ENCODE measurements at regions not wholly inside any gene's neighbourhood (a gene's known extent, or its start where the extent isn't known, plus 50 kb on each side); places are given as distances from the start of the nearest gene placed in this dataset.

DNA sequence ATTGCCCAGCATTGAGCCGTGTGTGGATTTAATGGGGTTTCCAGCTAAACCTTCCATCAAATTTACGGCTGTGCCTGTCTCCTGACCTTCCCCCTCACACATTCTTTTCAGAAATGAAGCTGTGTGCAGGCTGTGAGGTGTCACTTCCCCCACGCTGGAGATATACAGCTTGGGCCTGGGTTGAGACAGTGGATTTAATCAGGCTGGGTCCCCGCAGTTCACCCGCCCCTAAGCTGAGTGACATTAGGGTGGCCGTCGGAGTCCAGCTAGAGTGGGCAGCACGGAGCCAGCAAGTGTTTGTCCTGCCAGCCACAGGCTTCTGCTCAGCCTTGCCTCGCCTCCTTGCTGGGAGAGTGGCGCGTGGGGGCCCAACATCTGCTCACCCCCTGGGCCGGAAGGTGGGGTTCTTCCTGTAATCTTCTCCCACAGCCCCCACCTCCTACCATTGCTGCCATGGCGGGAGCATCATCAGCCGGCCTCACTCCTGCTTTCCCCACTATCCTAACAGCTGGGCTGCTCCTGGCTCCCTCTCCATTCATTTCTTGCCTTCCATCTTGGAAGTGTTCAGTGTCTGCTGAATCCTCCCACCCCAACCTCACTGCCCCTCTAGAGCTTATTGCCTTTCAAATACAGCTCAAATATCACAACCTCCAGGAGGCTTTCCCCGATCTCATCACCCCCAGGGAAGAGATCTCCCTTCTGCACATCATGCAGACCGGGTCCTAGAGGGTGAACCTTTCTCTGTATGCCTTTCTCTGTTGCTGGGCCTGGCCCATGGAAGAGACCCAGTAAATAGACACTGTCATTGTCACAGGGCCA is 149.0 kb downstream of the GLI2 start:
- no peaks in the 10 kb centered on the region for H3K9me3 ChIP-seq (ENCODE audit: low read depth, low read length)
- no peak overlapping the region for H3K4me3 ChIP-seq (ENCODE audit: insufficient read depth, low read length)
- peak; percentile 49 for DNase-seq (ENCODE audit: insufficient read length, low spot score, missing footprints)
- no peaks in the 10 kb centered on the region for H3K27me3 ChIP-seq (ENCODE audit: insufficient read depth, low read length)
- no peak overlapping the region for H3K4me2 ChIP-seq (ENCODE audit: insufficient read depth, low read length)
- H2AFZ ChIP-seq (ENCODE audit: low read length), result no peak overlapping the region
- H4K20me1 ChIP-seq (ENCODE audit: insufficient read depth, low read length), result peaks cover 53% of the 10 kb centered on the region
- H3K79me2 ChIP-seq (ENCODE audit: insufficient read depth, low read length), result peaks cover 86% of the 10 kb centered on the region
- H3K36me3 ChIP-seq (ENCODE audit: insufficient read depth, low read length), result no peaks in the 10 kb centered on the region
- H3K27ac ChIP-seq (ENCODE audit: low read depth, low read length), result no peak overlapping the region
- TF ChIP-seq CTCF (IDR thresholded peaks at IDR 0.05; ENCODE audit: extremely low read depth, low read depth, low read length), result no peak
- H3K4me1 ChIP-seq (ENCODE audit: insufficient read depth, low read length), result peaks cover 14% of the 10 kb centered on the region

GRCh38 chr2:120885321-120885720 is 149.7 kb downstream of the GLI2 start:
- H3K4me1 ChIP-seq (ENCODE audit: insufficient read depth, low read length), result peaks cover 11% of the 10 kb centered on the region
- no peak overlapping the region for H2AFZ ChIP-seq (ENCODE audit: low read length)
- H3K36me3 ChIP-seq (ENCODE audit: insufficient read depth, low read length), result no peaks in the 10 kb centered on the region
- H3K79me2 ChIP-seq (ENCODE audit: insufficient read depth, low read length), result peaks cover 83% of the 10 kb centered on the region
- peaks cover 50% of the 10 kb centered on the region for H4K20me1 ChIP-seq (ENCODE audit: insufficient read depth, low read length)
- no peaks in the 10 kb centered on the region for H3K9me3 ChIP-seq (ENCODE audit: low read depth, low read length)
- H3K4me2 ChIP-seq (ENCODE audit: insufficient read depth, low read length), result no peak overlapping the region
- H3K4me3 ChIP-seq (ENCODE audit: insufficient read depth, low read length), result no peak overlapping the region
- no peak overlapping the region for H3K27ac ChIP-seq (ENCODE audit: low read depth, low read length)
- no peaks in the 10 kb centered on the region for H3K27me3 ChIP-seq (ENCODE audit: insufficient read depth, low read length)
- peak; percentile 58 for DNase-seq (ENCODE audit: insufficient read length, low spot score, missing footprints)
- TF ChIP-seq CTCF (IDR thresholded peaks at IDR 0.05; ENCODE audit: extremely low read depth, low read depth, low read length), result peak; percentile 13

- H2AFZ ChIP-seq (ENCODE audit: low read length), result no peak overlapping the region
- H4K20me1 ChIP-seq (ENCODE audit: insufficient read depth, low read length), result peaks cover 46% of the 10 kb centered on the region
- peak; percentile 42 for DNase-seq (ENCODE audit: insufficient read length, low spot score, missing footprints)
- no peak for TF ChIP-seq CTCF (IDR thresholded peaks at IDR 0.05; ENCODE audit: extremely low read depth, low read depth, low read length)
- peaks cover 83% of the 10 kb centered on the region for H3K79me2 ChIP-seq (ENCODE audit: insufficient read depth, low read length)
- no peak overlapping the region for H3K27ac ChIP-seq (ENCODE audit: low read depth, low read length)
- no peaks in the 10 kb centered on the region for H3K9me3 ChIP-seq (ENCODE audit: low read depth, low read length)
- no peaks in the 10 kb centered on the region for H3K27me3 ChIP-seq (ENCODE audit: insufficient read depth, low read length)
- H3K4me2 ChIP-seq (ENCODE audit: insufficient read depth, low read length), result no peak overlapping the region
- no peak overlapping the region for H3K4me3 ChIP-seq (ENCODE audit: insufficient read depth, low read length)
- no peaks in the 10 kb centered on the region for H3K36me3 ChIP-seq (ENCODE audit: insufficient read depth, low read length)
- peaks cover 11% of the 10 kb centered on the region for H3K4me1 ChIP-seq (ENCODE audit: insufficient read depth, low read length)
Measured at GRCh38 chr2:120885749-120886148, 150.1 kb downstream of the GLI2 start.

- no peak for TF ChIP-seq CTCF (IDR thresholded peaks at IDR 0.05; ENCODE audit: extremely low read depth, low read depth, low read length)
- Histone ChIP-seq H2AFZ (ENCODE audit: low read length) (no peak overlapping the region), H3K4me1 (ENCODE audit: insufficient read depth, low read length) (peaks cover 11% of the 10 kb centered on the region), H3K9me3 (ENCODE audit: low read depth, low read length) (no peaks in the 10 kb centered on the region), H3K27me3 (ENCODE audit: insufficient read depth, low read length) (no peaks in the 10 kb centered on the region), H3K36me3 (ENCODE audit: insufficient read depth, low read length) (no peaks in the 10 kb centered on the region), H3K27ac (ENCODE audit: low read depth, low read length) (no peak overlapping the region), H3K79me2 (ENCODE audit: insufficient read depth, low read length) (peaks cover 87% of the 10 kb centered on the region), H3K4me2 (ENCODE audit: insufficient read depth, low read length) (no peak overlapping the region), H4K20me1 (ENCODE audit: insufficient read depth, low read length) (peaks cover 44% of the 10 kb centered on the region), H3K4me3 (ENCODE audit: insufficient read depth, low read length) (no peak overlapping the region)
- DNase-seq (ENCODE audit: insufficient read length, low spot score, missing footprints), result peak; percentile 84
Measured at GRCh38 chr2:120886534-120887319, 151.1 kb downstream of the GLI2 start.

Measured in osteoblast (primary cell).